Stimulated activated CD8-positive, alpha-beta memory T cell treated with anti-CD3 and anti-CD28 coated beads, Interleukin-12 subunit alpha, Interleukin-12 subunit beta, amount 100 ng/mL, for 1 hour (primary cell): ENCODE measurements at regions not wholly inside any gene's neighbourhood (a gene's known extent, or its start where the extent isn't known, plus 50 kb on each side); places are given as distances from the start of the nearest gene placed in this dataset.
"Not testable (repeated sequence)": the region's sequence is repeated elsewhere in the genome, so short reads cannot be mapped to it uniquely, and the experiment has no call there.

ENCODE experiments used
- DNase-seq: peaks from one replicate; pipeline ENCODE4 v3.0.0-alpha.2; 2020; ENCODE audit warnings: low read depth

GRCh38 chr2:147008481-147008880 lies 836.3 kb upstream of the ACVR2A start:
- DNase-seq, result no peak

GRCh38 chr2:147006736-147007141 lies 838.1 kb upstream of the ACVR2A start:
- no peak for DNase-seq

- no peak for DNase-seq
Observed at GRCh38 chr2:147003081-147003480, 841.7 kb upstream of the ACVR2A start.

GRCh38 chr2:147002256-147002655 lies 842.6 kb upstream of the ACVR2A start:
- DNase-seq, result no peak

- DNase-seq, result no peak
Observed at GRCh38 chr2:147001061-147001460, 843.8 kb upstream of the ACVR2A start.

- DNase-seq, result not testable (repeated sequence)
Observed at GRCh38 chr2:147000151-147000550, 844.7 kb upstream of the ACVR2A start.

GRCh38 chr2:146997945-146998344 lies 846.9 kb upstream of the ACVR2A start:
- DNase-seq, result no peak

- DNase-seq, result no peak
Observed at GRCh38 chr2:146997488-146997887, 847.3 kb upstream of the ACVR2A start.

- DNase-seq, result no peak
Observed at GRCh38 chr2:146994246-146994645, 850.6 kb upstream of the ACVR2A start.

- DNase-seq, result no peak
Observed at GRCh38 chr2:146992466-146992865, 852.4 kb upstream of the ACVR2A start.

- no peak for DNase-seq
Observed at GRCh38 chr2:146992057-146992456, 852.8 kb upstream of the ACVR2A start.

- DNase-seq, result no peak
Observed at GRCh38 chr2:146990311-146991054, 854.3 kb upstream of the ACVR2A start.

- no peak for DNase-seq
Observed at GRCh38 chr2:146989741-146990140, 855.1 kb upstream of the ACVR2A start.

- DNase-seq, result no peak
Observed at GRCh38 chr2:146987996-146988395, 856.8 kb upstream of the ACVR2A start.

- no peak for DNase-seq
Observed at GRCh38 chr2:146986161-146986560, 858.7 kb upstream of the ACVR2A start.

GRCh38 chr2:146985753-146986152 lies 859.1 kb upstream of the ACVR2A start:
- DNase-seq, result no peak

GRCh38 chr2:146984014-146984413 lies 860.8 kb upstream of the ACVR2A start:
- DNase-seq, result no peak

- DNase-seq, result no peak
Observed at GRCh38 chr2:146982393-146982846, 862.4 kb upstream of the ACVR2A start.

GRCh38 chr2:146981921-146982320 lies 862.9 kb upstream of the ACVR2A start:
- DNase-seq, result no peak

GRCh38 chr2:146979746-146980145 lies 865.1 kb upstream of the ACVR2A start:
- no peak for DNase-seq

- DNase-seq, result no peak
Observed at GRCh38 chr2:146978577-146979555, 866.0 kb upstream of the ACVR2A start.

- not testable (repeated sequence) for DNase-seq
Observed at GRCh38 chr2:146970981-146971380, 873.8 kb upstream of the ACVR2A start.

- DNase-seq, result not testable (repeated sequence)
Observed at GRCh38 chr2:146969703-146970102, 875.1 kb upstream of the ACVR2A start.
